GM19043 (cell line): ENCODE measurements at regions not wholly inside any gene's neighbourhood (a gene's known extent, or its start where the extent isn't known, plus 50 kb on each side); places are given as distances from the start of the nearest gene placed in this dataset.

Experiments used
- ATAC-seq: cut with Tn5 transposase; IDR thresholded peaks from one replicate; pipeline ENCODE4 v1.9.1; 2021; ENCODE audit warnings: low read depth; ENCODE audit not compliant: unreplicated experiment

GRCh38 chr7:12970626-12971025, 283.2 kb downstream of the ARL4A start:
- no peak for ATAC-seq

GRCh38 chr7:12974451-12975166, 287.2 kb downstream of the ARL4A start:
- ATAC-seq, result no peak

- ATAC-seq, result no peak
Observed at GRCh38 chr7:12975412-12975811, 288.0 kb downstream of the ARL4A start.

GRCh38 chr7:12979181-12979580, 291.7 kb downstream of the ARL4A start:
- ATAC-seq, result no peak

GRCh38 chr7:12982178-12982577, 294.7 kb downstream of the ARL4A start:
- no peak for ATAC-seq

- no peak for ATAC-seq
Observed at GRCh38 chr7:12984117-12984516, 296.7 kb downstream of the ARL4A start.

GRCh38 chr7:12985228-12985627, 297.8 kb downstream of the ARL4A start:
- no peak for ATAC-seq

GRCh38 chr7:12985752-12986151, 298.3 kb downstream of the ARL4A start:
- no peak for ATAC-seq

GRCh38 chr7:12987238-12987637, 299.8 kb downstream of the ARL4A start:
- no peak for ATAC-seq

- no peak for ATAC-seq
Observed at GRCh38 chr7:12990440-12990839, 303.0 kb downstream of the ARL4A start.

GRCh38 chr7:12993025-12993424, 305.6 kb downstream of the ARL4A start:
- no peak for ATAC-seq

GRCh38 chr7:12995912-12996469, 308.6 kb downstream of the ARL4A start:
- ATAC-seq, result no peak

GRCh38 chr7:13007331-13007730, 319.9 kb downstream of the ARL4A start:
- ATAC-seq, result no peak

GRCh38 chr7:13009517-13009916, 322.1 kb downstream of the ARL4A start:
- no peak for ATAC-seq

GRCh38 chr7:13014011-13014410, 326.6 kb downstream of the ARL4A start:
- ATAC-seq, result no peak

GRCh38 chr7:13016036-13016581, 328.7 kb downstream of the ARL4A start:
- no peak for ATAC-seq

GRCh38 chr7:13016592-13017332, 329.3 kb downstream of the ARL4A start:
- no peak for ATAC-seq

GRCh38 chr7:13017333-13017857, 330.0 kb downstream of the ARL4A start:
- no peak for ATAC-seq

- no peak for ATAC-seq
Observed at GRCh38 chr7:13017881-13018280, 330.4 kb downstream of the ARL4A start.

GRCh38 chr7:13021566-13022300, 334.3 kb downstream of the ARL4A start:
- ATAC-seq, result no peak
